Panc1 (cell line): ENCODE measurements at regions not wholly inside any gene's neighbourhood (a gene's known extent, or its start where the extent isn't known, plus 50 kb on each side); places are given as distances from the start of the nearest gene placed in this dataset.

Source experiments
- ATAC-seq: fragments of 200-7000 bp; cut with Tn5 transposase; 2 replicates; pipeline ENCODE4 v1.9.1; 2020; ENCODE audit warnings: mild to moderate bottlenecking, moderate library complexity
- BruUV-seq: library from RNA; stranded (reverse); fragments of 400-500 nt; replicated peaks from 2 replicates; lab custom pipeline; 2021; lab: Mats Ljungman, UMichigan
- CTCF ChIA-PET: fragments of 300-600 bp; sonication (Branson Sonifier 250); formaldehyde crosslinking; loops from one replicate; lab custom pipeline; 2022; ENCODE audit warnings: antibody characterized with exemption; lab: Charles Lee
- POLR2A ChIA-PET: fragments of 300-600 bp; sonication (Branson Sonifier 250); formaldehyde crosslinking; loops from one replicate; lab custom pipeline; 2022; ENCODE audit warnings: antibody characterized with exemption; lab: Charles Lee
- DNase-seq: peaks from one replicate; pipeline ENCODE4 v3.0.0-alpha.2; 2010; ENCODE audit warnings: low read depth, low spot score
- H3K27ac ChIP-seq: 2 replicates; pipeline ENCODE4 v1.5.1; 2011; ENCODE audit warnings: mild to moderate bottlenecking, low read length, inconsistent platforms
- H3K27me3 ChIP-seq: fragments of 200-500 bp; sonication (Bioruptor generic); 2 replicates; pipeline ENCODE4 v1.6.0; 2014; ENCODE audit warnings: low read length, inconsistent platforms; ENCODE audit not compliant: control insufficient read depth, insufficient read depth
- H3K36me3 ChIP-seq: fragments of 200-500 bp; sonication (Bioruptor generic); 2 replicates; pipeline ENCODE4 v1.5.1; 2014; ENCODE audit warnings: inconsistent platforms, mild to moderate bottlenecking, low read length, moderate library complexity; ENCODE audit not compliant: control insufficient read depth, insufficient read depth
- H3K4me1 ChIP-seq: 2 replicates; pipeline ENCODE4 v1.5.1; 2011; ENCODE audit warnings: inconsistent platforms, mild to moderate bottlenecking, low read length, moderate library complexity; ENCODE audit not compliant: control insufficient read depth, insufficient read depth
- H3K4me3 ChIP-seq, 2 experiments: 2 replicates each; pipeline ENCODE4 v1.5.1; 2011 to 2012; ENCODE audit warnings: low read depth in 2 of 2, low read length in 2 of 2, mild to moderate bottlenecking in 2 of 2, inconsistent platforms in 1 of 2, moderate library complexity in 1 of 2
- H3K9me3 ChIP-seq: fragments of 200-500 bp; sonication (Bioruptor generic); 2 replicates; pipeline ENCODE4 v1.5.1; 2014; ENCODE audit warnings: low read depth, mild to moderate bottlenecking, inconsistent platforms, low read length, moderate library complexity; ENCODE audit not compliant: control insufficient read depth, insufficient read depth
- CTCF ChIP-seq: fragments of 450-650 bp; IDR thresholded peaks from 2 replicates; pipeline ENCODE4 v1.5.1; 2017; ENCODE audit warnings: mild to moderate bottlenecking
- POLR2AphosphoS5 ChIP-seq: IDR thresholded peaks from 2 replicates; pipeline ENCODE4 v1.6.1; 2012; ENCODE audit warnings: mild to moderate bottlenecking, low read depth, low read length, moderate library complexity
- REST ChIP-seq, 2 experiments: IDR thresholded peaks; 2 replicates each; pipeline ENCODE4 v1.6.1; 2011 to 2012; ENCODE audit warnings: low read depth in 2 of 2, control low read depth in 1 of 2, low read length in 1 of 2, mild to moderate bottlenecking in 1 of 2, moderate library complexity in 1 of 2; ENCODE audit not compliant: insufficient read depth in 1 of 2
- SIN3A ChIP-seq: IDR thresholded peaks from 2 replicates; pipeline ENCODE4 v1.6.1; 2012; ENCODE audit warnings: low read depth, mild to moderate bottlenecking, low read length, moderate library complexity, borderline replicate concordance; ENCODE audit not compliant: insufficient read depth
- TCF7L2 ChIP-seq: IDR thresholded peaks from 2 replicates; pipeline ENCODE4 v1.6.1; 2011; ENCODE audit warnings: mild to moderate bottlenecking, low read depth, low read length, inconsistent platforms
- in situ Hi-C: cut with HindIII; loops from 2 replicates; pipeline ENCODE4 v1.10.0; 2016; ENCODE audit warnings: low sequenced_read_pairs, low pct_unique_long_range_greater_than_20kb
- intact Hi-C: fragments of 100-400 bp; cut with micrococcal nuclease; formaldehyde crosslinking; loops from one replicate; pipeline ENCODE4 v1.10.0; 2022; ENCODE audit not compliant: unreplicated experiment

- ATAC-seq, result no peak
- intact Hi-C loops, result no loop called here
- Histone ChIP-seq H3K27me3 (no peaks in the 10 kb centered on the region), H3K9me3 (no peaks in the 10 kb centered on the region), H3K27ac (no peak overlapping the region), H3K36me3 (no peaks in the 10 kb centered on the region), H3K4me1 (no peaks in the 10 kb centered on the region), H3K4me3 (no peak overlapping the region)
- in situ Hi-C loops, result no loop called here
- CTCF ChIA-PET, result no interaction called here
- no TSS peak for BruUV-seq
- TF ChIP-seq TCF7L2 (no peak), REST (IDR thresholded peaks at IDR 0.05; ENCODE audit: insufficient read depth in 1 of 2, low read depth in 2 of 2, low read length in 1 of 2) (no peak), POLR2AphosphoS5 (no peak), SIN3A (no peak), CTCF (no peak)
- POLR2A ChIA-PET, result no interaction called here
- no peak for DNase-seq
These were observed 54.7 kb upstream of the PGM2 start for GRCh38 chr4:37771771-37772170.

- ChIA-PET POLR2A (no interaction called here), CTCF (no interaction called here)
- Histone ChIP-seq H3K9me3 (no peaks in the 10 kb centered on the region), H3K36me3 (no peaks in the 10 kb centered on the region), H3K27me3 (no peaks in the 10 kb centered on the region), H3K4me3 (no peak overlapping the region), H3K4me1 (no peaks in the 10 kb centered on the region), H3K27ac (no peak overlapping the region)
- TF ChIP-seq REST (IDR thresholded peaks at IDR 0.05; ENCODE audit: insufficient read depth in 1 of 2, low read depth in 2 of 2, low read length in 1 of 2), result no peak
- no peak for TF ChIP-seq TCF7L2
- no peak for TF ChIP-seq POLR2AphosphoS5
- TF ChIP-seq SIN3A, result no peak
- TF ChIP-seq CTCF, result no peak
- ATAC-seq (no peak), DNase-seq (no peak)
- intact Hi-C loops (no loop called here), in situ Hi-C loops (no loop called here)
- BruUV-seq, result no TSS peak
These were observed 56.5 kb upstream of the PGM2 start for GRCh38 chr4:37770016-37770415.
